ENCODE measurements at regions not wholly inside any gene's neighbourhood (a gene's known extent, or its start where the extent isn't known, plus 50 kb on each side); places are given as distances from the start of the nearest gene placed in this dataset.

- DNase-seq, result no peak
These were observed 968.9 kb upstream of the EYS start for GRCh38 chr6:66675906-66676305.

GRCh38 chr6:66664112-66664511, 957.1 kb upstream of the EYS start:
- DNase-seq, result no peak

- no peak for DNase-seq
These were observed 955.9 kb upstream of the EYS start for GRCh38 chr6:66662721-66663507.

- DNase-seq, result no peak
These were observed 955.2 kb upstream of the EYS start for GRCh38 chr6:66662196-66662595.

GRCh38 chr6:66655420-66655819, 948.4 kb upstream of the EYS start:
- DNase-seq, result no peak

GRCh38 chr6:66638518-66638917, 931.5 kb upstream of the EYS start:
- no peak for DNase-seq

GRCh38 chr6:66638099-66638498, 931.1 kb upstream of the EYS start:
- no peak for DNase-seq

GRCh38 chr6:66628917-66629316, 921.9 kb upstream of the EYS start:
- DNase-seq, result no peak

GRCh38 chr6:66623050-66623449, 916.0 kb upstream of the EYS start:
- no peak for DNase-seq

GRCh38 chr6:66605971-66606370, 898.9 kb upstream of the EYS start:
- no peak for DNase-seq

- DNase-seq, result no peak
These were observed 898.0 kb upstream of the EYS start for GRCh38 chr6:66605011-66605410.

- no peak for DNase-seq
These were observed 892.5 kb upstream of the EYS start for GRCh38 chr6:66599541-66599940.

- DNase-seq, result no peak
These were observed 871.3 kb upstream of the EYS start for GRCh38 chr6:66578362-66578761.

- DNase-seq, result no peak
These were observed 861.2 kb upstream of the EYS start for GRCh38 chr6:66568271-66568670.

GRCh38 chr6:66561479-66561878, 854.5 kb upstream of the EYS start:
- DNase-seq, result no peak

GRCh38 chr6:66558189-66558588, 851.2 kb upstream of the EYS start:
- DNase-seq, result no peak

- DNase-seq, result no peak
These were observed 849.9 kb upstream of the EYS start for GRCh38 chr6:66556936-66557335.

GRCh38 chr6:66555082-66555481, 848.1 kb upstream of the EYS start:
- DNase-seq, result no peak

- DNase-seq, result no peak
These were observed 846.4 kb upstream of the EYS start for GRCh38 chr6:66553441-66553840.

- DNase-seq, result no peak
These were observed 831.6 kb upstream of the EYS start for GRCh38 chr6:66538551-66539135.

GRCh38 chr6:66533921-66534404, 826.9 kb upstream of the EYS start:
- DNase-seq, result no peak

- DNase-seq, result no peak
These were observed 819.0 kb upstream of the EYS start for GRCh38 chr6:66526061-66526460.

GRCh38 chr6:66522864-66523263, 815.8 kb upstream of the EYS start:
- no peak for DNase-seq

GRCh38 chr6:66516377-66516776, 809.4 kb upstream of the EYS start:
- no peak for DNase-seq

- DNase-seq, result no peak
These were observed 801.4 kb upstream of the EYS start for GRCh38 chr6:66508433-66508832.
